ENCODE measurements at regions not wholly inside any gene's neighbourhood (a gene's known extent, or its start where the extent isn't known, plus 50 kb on each side); places are given as distances from the start of the nearest gene placed in this dataset.
"Not testable (repeated sequence)": the region's sequence is repeated elsewhere in the genome, so short reads cannot be mapped to it uniquely, and the experiment has no call there.

- Histone ChIP-seq H3K4me2 (no peak overlapping the region), H3K9me3 (ENCODE audit: insufficient read depth, low read depth) (peaks cover 10% of the 10 kb centered on the region; the same call in 1 of the 2 replicates), H3K27me3 (ENCODE audit: insufficient read depth, low read depth) (no peaks in the 10 kb centered on the region), H4K20me1 (ENCODE audit: insufficient read depth) (no peaks in the 10 kb centered on the region), H3K4me1 (replicated peaks; ENCODE audit: insufficient read depth) (no peaks in the 10 kb centered on the region), H3K4me3 (no peak overlapping the region), H3K27ac (no peak overlapping the region), H2AFZ (no peak overlapping the region), H3F3A (ENCODE audit: insufficient read depth, low read depth) (no peaks in the 10 kb centered on the region), H3K79me2 (ENCODE audit: low read depth) (no peaks in the 10 kb centered on the region), H3K36me3 (ENCODE audit: low read depth) (no peaks in the 10 kb centered on the region), H3K9me2 (ENCODE audit: insufficient read depth) (no peaks in the 10 kb centered on the region)
- DNase-seq = no peak
- TF ChIP-seq EZH2 (IDR thresholded peaks at IDR 0.05; ENCODE audit: low read depth) = no peak
- TF ChIP-seq, protein P1, sequence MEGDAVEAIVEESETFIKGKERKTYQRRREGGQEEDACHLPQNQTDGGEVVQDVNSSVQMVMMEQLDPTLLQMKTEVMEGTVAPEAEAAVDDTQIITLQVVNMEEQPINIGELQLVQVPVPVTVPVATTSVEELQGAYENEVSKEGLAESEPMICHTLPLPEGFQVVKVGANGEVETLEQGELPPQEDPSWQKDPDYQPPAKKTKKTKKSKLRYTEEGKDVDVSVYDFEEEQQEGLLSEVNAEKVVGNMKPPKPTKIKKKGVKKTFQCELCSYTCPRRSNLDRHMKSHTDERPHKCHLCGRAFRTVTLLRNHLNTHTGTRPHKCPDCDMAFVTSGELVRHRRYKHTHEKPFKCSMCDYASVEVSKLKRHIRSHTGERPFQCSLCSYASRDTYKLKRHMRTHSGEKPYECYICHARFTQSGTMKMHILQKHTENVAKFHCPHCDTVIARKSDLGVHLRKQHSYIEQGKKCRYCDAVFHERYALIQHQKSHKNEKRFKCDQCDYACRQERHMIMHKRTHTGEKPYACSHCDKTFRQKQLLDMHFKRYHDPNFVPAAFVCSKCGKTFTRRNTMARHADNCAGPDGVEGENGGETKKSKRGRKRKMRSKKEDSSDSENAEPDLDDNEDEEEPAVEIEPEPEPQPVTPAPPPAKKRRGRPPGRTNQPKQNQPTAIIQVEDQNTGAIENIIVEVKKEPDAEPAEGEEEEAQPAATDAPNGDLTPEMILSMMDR (conservative IDR thresholded peaks at IDR 0.05) = no peak
- CTCF ChIA-PET = no interaction called here
- POLR2A ChIA-PET (ENCODE audit: unreplicated experiment) = no interaction called here
- no TSS peak for BruUV-seq (replicated peaks)
- intact Hi-C loops (cut with micrococcal nuclease; ENCODE audit: unreplicated experiment) = no loop called here
Observed at GRCh38 chr17:71601894-71602504, 518.8 kb upstream of the SOX9 start.

- Histone ChIP-seq H3K9me3 (ENCODE audit: insufficient read depth, low read depth) (peaks cover 4% of the 10 kb centered on the region), H3F3A (ENCODE audit: insufficient read depth, low read depth) (no peaks in the 10 kb centered on the region), H3K4me1 (replicated peaks; ENCODE audit: insufficient read depth) (no peaks in the 10 kb centered on the region), H3K27ac (no peak overlapping the region), H3K4me3 (no peak overlapping the region), H3K79me2 (ENCODE audit: low read depth) (no peaks in the 10 kb centered on the region), H3K27me3 (ENCODE audit: insufficient read depth, low read depth) (no peaks in the 10 kb centered on the region), H3K9me2 (ENCODE audit: insufficient read depth) (no peaks in the 10 kb centered on the region), H2AFZ (no peak overlapping the region), H3K36me3 (ENCODE audit: low read depth) (no peaks in the 10 kb centered on the region), H3K4me2 (no peak overlapping the region), H4K20me1 (ENCODE audit: insufficient read depth) (no peaks in the 10 kb centered on the region)
- BruUV-seq (replicated peaks) = no TSS peak
- no peak for DNase-seq
- intact Hi-C loops (cut with micrococcal nuclease; ENCODE audit: unreplicated experiment) = no loop called here
- TF ChIP-seq EZH2 (IDR thresholded peaks at IDR 0.05; ENCODE audit: low read depth) = no peak
- TF ChIP-seq, protein P1 (conservative IDR thresholded peaks at IDR 0.05) = no peak
- ChIA-PET POLR2A (ENCODE audit: unreplicated experiment) (no interaction called here), CTCF (no interaction called here)
Observed at GRCh38 chr17:71613996-71614395, 506.8 kb upstream of the SOX9 start.

DNA sequence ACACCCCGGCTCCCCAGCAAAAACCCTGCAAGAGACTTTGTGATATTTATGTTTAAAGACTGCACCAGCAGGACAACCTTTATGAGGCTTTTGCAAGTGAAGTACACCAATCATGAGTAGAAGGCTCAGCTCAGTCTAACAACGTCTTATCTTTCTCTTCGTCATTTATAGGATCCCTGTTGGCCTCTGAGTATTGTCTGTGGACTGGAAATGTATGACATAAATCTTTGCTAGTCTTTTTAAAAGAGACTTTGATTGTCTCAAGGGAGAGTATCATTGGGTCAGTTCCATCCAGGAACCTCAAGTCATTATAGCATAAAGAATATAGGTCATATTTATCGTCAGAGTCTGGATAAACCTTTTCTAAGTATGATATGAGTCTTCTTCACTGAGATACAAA is 505.0 kb upstream of the SOX9 start:
- ChIA-PET CTCF (no interaction called here), POLR2A (ENCODE audit: unreplicated experiment) (no interaction called here)
- DNase-seq = no peak
- Histone ChIP-seq H3K9me3 (ENCODE audit: insufficient read depth, low read depth) (peaks cover 4% of the 10 kb centered on the region), H3K27ac (no peak overlapping the region), H3K4me2 (no peak overlapping the region), H4K20me1 (ENCODE audit: insufficient read depth) (no peaks in the 10 kb centered on the region), H3K4me3 (no peak overlapping the region), H3K9me2 (ENCODE audit: insufficient read depth) (no peaks in the 10 kb centered on the region), H2AFZ (no peak overlapping the region), H3K27me3 (ENCODE audit: insufficient read depth, low read depth) (no peaks in the 10 kb centered on the region), H3F3A (ENCODE audit: insufficient read depth, low read depth) (no peaks in the 10 kb centered on the region), H3K4me1 (replicated peaks; ENCODE audit: insufficient read depth) (no peaks in the 10 kb centered on the region), H3K79me2 (ENCODE audit: low read depth) (no peaks in the 10 kb centered on the region), H3K36me3 (ENCODE audit: low read depth) (no peaks in the 10 kb centered on the region)
- no TSS peak for BruUV-seq (replicated peaks)
- TF ChIP-seq, protein P1 (conservative IDR thresholded peaks at IDR 0.05) = no peak
- intact Hi-C loops (cut with micrococcal nuclease; ENCODE audit: unreplicated experiment) = no loop called here

DNA sequence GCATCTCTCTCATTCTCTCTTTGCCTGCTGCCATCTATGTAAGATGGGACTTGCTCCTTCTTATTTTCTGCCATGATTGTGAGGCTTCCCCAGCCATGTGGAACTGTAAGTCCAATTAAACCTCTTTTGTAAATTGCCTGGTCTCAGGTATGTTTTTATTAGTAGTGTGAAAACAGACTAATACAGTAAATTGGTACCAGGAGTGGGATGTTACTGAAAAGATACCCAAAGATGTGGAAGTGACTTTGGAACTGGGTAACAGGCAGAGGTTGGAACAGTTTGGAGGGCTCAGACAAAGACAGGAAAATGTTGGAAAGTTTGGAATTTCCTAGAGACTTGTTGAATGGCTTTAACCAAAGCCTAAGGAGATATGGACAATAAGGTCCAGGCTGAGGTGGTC is 503.1 kb upstream of the SOX9 start:
- CTCF ChIA-PET = not testable (repeated sequence)

More for the DNA sequence above, 503.1 kb upstream of the SOX9 start:
- H3K36me3 ChIP-seq (ENCODE audit: low read depth); H3K9me2 ChIP-seq (ENCODE audit: insufficient read depth); H3K79me2 ChIP-seq (ENCODE audit: low read depth); H3K27ac ChIP-seq; H3K4me2 ChIP-seq; H3F3A ChIP-seq (ENCODE audit: insufficient read depth, low read depth); H3K4me1 ChIP-seq (replicated peaks; ENCODE audit: insufficient read depth); DNase-seq; H3K9me3 ChIP-seq (ENCODE audit: insufficient read depth, low read depth); H2AFZ ChIP-seq; H3K27me3 ChIP-seq (ENCODE audit: insufficient read depth, low read depth); intact Hi-C loops (cut with micrococcal nuclease; ENCODE audit: unreplicated experiment); H4K20me1 ChIP-seq (ENCODE audit: insufficient read depth); POLR2A ChIA-PET (ENCODE audit: unreplicated experiment); BruUV-seq (replicated peaks); H3K4me3 ChIP-seq: not testable (repeated sequence)

All from PC-9 (cell line).